Upper lobe of right lung (tissue), 1 donor: ENCODE measurements at regions not wholly inside any gene's neighbourhood (a gene's known extent, or its start where the extent isn't known, plus 50 kb on each side); places are given as distances from the start of the nearest gene placed in this dataset.
"Not testable (repeated sequence)": the region's sequence is repeated elsewhere in the genome, so short reads cannot be mapped to it uniquely, and the experiment has no call there.

Experiments used
- ATAC-seq: fragments of 200-7000 bp; cut with Tn5 transposase; one replicate; pipeline ENCODE4 v1.9.1; 2020; ENCODE audit warnings: mild to moderate bottlenecking, moderate library complexity
- DNase-seq: peaks from one replicate; pipeline ENCODE4 v3.0.0-alpha.2; 2020
- H3K27ac ChIP-seq: fragments of 200-600 bp; one replicate; pipeline ENCODE4 v1.8.0; 2022
- H3K27me3 ChIP-seq: fragments of 200-600 bp; one replicate; pipeline ENCODE4 v1.8.0; 2022; ENCODE audit warnings: mild to moderate bottlenecking
- H3K36me3 ChIP-seq: fragments of 200-600 bp; one replicate; pipeline ENCODE4 v1.8.0; 2022
- H3K4me1 ChIP-seq: fragments of 200-600 bp; one replicate; pipeline ENCODE4 v1.8.0; 2022
- H3K4me3 ChIP-seq: fragments of 200-600 bp; one replicate; pipeline ENCODE4 v1.8.0; 2022; ENCODE audit warnings: mild to moderate bottlenecking
- H3K9me3 ChIP-seq: fragments of 200-600 bp; one replicate; pipeline ENCODE4 v1.8.0; 2022
- CTCF ChIP-seq: fragments of 200-600 bp; IDR thresholded peaks from one replicate; pipeline ENCODE4 v1.8.0; 2022; ENCODE audit warnings: antibody characterized with exemption
- intact Hi-C: fragments of 100-400 bp; cut with DNase I; formaldehyde crosslinking; loops from one replicate; pipeline ENCODE4 v1.11.0; 2022
- donor health status: DM: no; HTN: yes; CAD: no; lungs with severe emphysema.

GRCh38 chr3:167030082-167030725 lies 349.9 kb downstream of the ZBBX start:
- TF ChIP-seq CTCF, result no peak
- Histone ChIP-seq H3K36me3 (no peaks in the 10 kb centered on the region), H3K27ac (no peak overlapping the region), H3K4me1 (no peaks in the 10 kb centered on the region), H3K9me3 (no peaks in the 10 kb centered on the region), H3K27me3 (no peaks in the 10 kb centered on the region), H3K4me3 (no peak overlapping the region)
- no peak for ATAC-seq
- DNase-seq, result no peak
- intact Hi-C loops, result no loop called here

- H3K36me3 ChIP-seq, H3K4me3 ChIP-seq, H3K9me3 ChIP-seq, intact Hi-C loops, H3K4me1 ChIP-seq, ATAC-seq, H3K27me3 ChIP-seq, DNase-seq, H3K27ac ChIP-seq: not testable (repeated sequence)
These were observed 360.6 kb downstream of the ZBBX start for GRCh38 chr3:167019503-167019902.

DNA sequence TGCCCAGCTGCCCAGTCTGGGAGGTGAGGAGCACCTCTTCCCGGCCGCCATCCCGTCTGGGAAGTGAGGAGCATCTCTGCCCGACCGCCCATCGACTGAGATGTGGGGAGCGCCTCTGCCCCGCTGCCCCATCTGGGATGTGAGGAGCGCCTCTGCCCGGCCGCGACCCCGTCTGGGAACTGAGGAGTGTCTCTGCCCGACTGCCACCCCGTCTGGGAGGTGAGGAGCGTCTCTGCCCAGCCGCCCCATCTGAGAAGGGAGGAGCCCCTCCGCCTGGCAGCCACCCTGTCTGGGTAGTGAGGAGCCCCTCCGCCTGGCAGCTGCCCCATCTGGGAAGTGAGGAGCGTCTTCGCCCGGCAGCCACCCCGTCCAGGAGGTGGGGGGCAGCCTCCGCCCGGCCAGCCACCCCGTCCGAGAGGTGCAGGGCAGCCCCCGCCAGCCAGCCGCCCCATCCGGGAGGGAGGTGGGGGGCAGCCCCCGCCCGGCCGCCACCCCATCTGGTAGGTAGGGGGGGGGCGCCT lies 361.4 kb downstream of the ZBBX start:
- ATAC-seq, H3K36me3 ChIP-seq, H3K4me3 ChIP-seq, H3K4me1 ChIP-seq, H3K9me3 ChIP-seq, intact Hi-C loops, H3K27ac ChIP-seq, H3K27me3 ChIP-seq: not testable (repeated sequence)
- peak; percentile 54 for DNase-seq

DNA sequence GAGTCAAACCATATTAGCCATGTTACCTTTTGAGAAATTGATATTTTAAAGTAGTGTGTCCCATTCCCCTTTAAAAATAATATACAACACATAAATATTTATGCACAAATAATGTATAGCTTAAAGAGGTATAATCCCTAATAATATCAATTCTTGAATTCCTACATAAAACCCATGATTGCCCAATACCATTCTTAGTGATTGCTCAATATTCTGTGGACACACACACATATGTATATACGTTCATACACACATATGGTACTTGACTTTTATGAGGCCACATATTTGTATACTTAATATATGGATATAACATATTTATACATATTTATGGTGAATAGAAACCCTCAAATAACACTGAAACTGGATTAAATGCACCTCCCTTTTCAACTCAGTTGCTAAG lies 367.4 kb downstream of the ZBBX start:
- ATAC-seq (no peak), DNase-seq (no peak)
- H3K27ac ChIP-seq, result no peak overlapping the region
- TF ChIP-seq CTCF, result no peak
- H3K4me1 ChIP-seq, result no peaks in the 10 kb centered on the region
- H3K27me3 ChIP-seq, result no peaks in the 10 kb centered on the region
- intact Hi-C loops, result no loop called here
- no peak overlapping the region for H3K4me3 ChIP-seq
- H3K36me3 ChIP-seq, result no peaks in the 10 kb centered on the region
- no peaks in the 10 kb centered on the region for H3K9me3 ChIP-seq

DNA sequence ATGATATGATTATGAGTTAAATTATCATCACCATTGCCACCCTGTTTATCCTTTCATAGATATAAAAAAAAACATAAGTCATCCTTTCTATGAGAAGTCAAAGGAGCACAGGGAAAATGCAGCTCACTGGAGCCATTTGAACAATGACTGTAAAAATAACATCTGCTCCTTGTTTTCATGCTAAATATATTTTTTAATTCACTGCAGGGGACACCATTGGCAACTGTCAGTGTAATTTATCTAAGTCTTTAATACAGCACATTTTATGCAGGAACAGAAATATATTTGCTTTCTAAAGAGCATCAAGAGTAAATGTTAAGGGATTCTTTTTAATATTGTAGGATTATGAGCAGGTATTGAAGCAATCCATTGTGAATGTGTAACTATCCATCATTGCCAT lies 371.3 kb downstream of the ZBBX start:
- Histone ChIP-seq H3K27me3 (no peaks in the 10 kb centered on the region), H3K4me3 (no peak overlapping the region), H3K4me1 (no peaks in the 10 kb centered on the region), H3K9me3 (no peaks in the 10 kb centered on the region), H3K36me3 (no peaks in the 10 kb centered on the region), H3K27ac (no peak overlapping the region)
- ATAC-seq, result no peak
- intact Hi-C loops, result no loop called here
- no peak for DNase-seq
- TF ChIP-seq CTCF, result no peak

DNA sequence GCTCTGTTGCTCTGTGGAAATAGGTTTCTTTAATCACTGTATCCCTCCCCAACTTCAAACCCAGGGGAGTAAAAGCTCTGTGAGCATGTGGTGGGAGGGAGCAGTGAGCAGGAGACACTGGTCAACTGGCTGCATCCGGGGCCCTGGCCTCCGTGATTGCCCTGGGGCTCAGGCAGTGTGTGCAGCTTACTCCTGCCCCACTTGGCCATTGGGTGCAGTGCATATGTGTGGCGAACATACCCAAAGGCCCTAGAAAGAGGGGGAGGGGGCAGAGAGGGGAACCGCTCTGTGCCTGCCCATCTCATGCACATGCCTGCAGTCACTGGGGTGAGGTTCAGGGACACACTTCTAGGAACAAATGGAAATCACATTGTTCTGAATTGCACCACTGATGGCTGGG lies 378.7 kb downstream of the ZBBX start:
- no peak for DNase-seq
- intact Hi-C loops, result no loop called here
- H3K27me3 ChIP-seq, result no peaks in the 10 kb centered on the region
- H3K9me3 ChIP-seq, result no peaks in the 10 kb centered on the region
- H3K27ac ChIP-seq, result no peak overlapping the region
- ATAC-seq, result no peak
- no peaks in the 10 kb centered on the region for H3K4me1 ChIP-seq
- no peaks in the 10 kb centered on the region for H3K36me3 ChIP-seq
- TF ChIP-seq CTCF, result no peak
- no peak overlapping the region for H3K4me3 ChIP-seq
